T-helper 2 cell treated with Interferon-gamma antibody and Interleukin-4, amounts not matched to agents 5 μg/mL and 100 μg/mL, for 36 hours (primary cell): ENCODE measurements at regions not wholly inside any gene's neighbourhood (a gene's known extent, or its start where the extent isn't known, plus 50 kb on each side); places are given as distances from the start of the nearest gene placed in this dataset.
"Not testable (repeated sequence)": the region's sequence is repeated elsewhere in the genome, so short reads cannot be mapped to it uniquely, and the experiment has no call there.

Source experiments
- DNase-seq: peaks from one replicate; pipeline ENCODE4 v3.0.0; 2021; ENCODE audit warnings: low spot score
- H3K27ac Mint-ChIP-seq: one replicate; pipeline ENCODE4 v1.8.0; 2021; ENCODE audit warnings: mild to moderate bottlenecking, mixed read lengths
- H3K27me3 Mint-ChIP-seq: one replicate; pipeline ENCODE4 v1.8.0; 2021; ENCODE audit warnings: low read depth, mixed read lengths
- H3K36me3 Mint-ChIP-seq: one replicate; pipeline ENCODE4 v1.8.0; 2021; ENCODE audit warnings: low read depth, mixed read lengths
- H3K4me1 Mint-ChIP-seq: one replicate; pipeline ENCODE4 v1.8.0; 2021; ENCODE audit warnings: low read depth, mixed read lengths
- H3K4me3 Mint-ChIP-seq: one replicate; pipeline ENCODE4 v1.8.0; 2022; ENCODE audit warnings: mild to moderate bottlenecking, moderate library complexity, mixed read lengths
- H3K9me3 Mint-ChIP-seq: one replicate; pipeline ENCODE4 v1.8.0; 2021; ENCODE audit warnings: mixed read lengths

DNA sequence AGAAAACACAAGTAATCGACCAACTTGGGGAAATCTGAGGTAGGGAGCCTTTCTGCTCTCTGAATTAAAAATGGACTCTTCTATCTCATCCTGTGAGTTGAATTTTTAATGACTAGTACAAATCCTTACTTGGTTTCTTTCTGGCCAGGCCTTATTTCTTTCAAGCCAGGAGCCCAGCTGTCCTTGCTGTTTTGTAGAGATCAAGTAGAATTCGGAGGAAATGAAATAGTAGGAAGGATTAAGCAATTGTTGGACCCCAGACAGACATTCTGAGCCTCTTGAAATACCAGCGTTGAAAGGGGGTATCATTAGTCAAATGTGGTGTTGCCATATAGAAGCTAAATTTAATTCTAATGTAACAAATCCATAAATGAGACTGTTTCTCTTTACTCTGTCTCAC, 53.7 kb upstream of the SMIM15 start:
- no peaks in the 10 kb centered on the region for H3K9me3 Mint-ChIP-seq
- peaks cover 9% of the 10 kb centered on the region for H3K27me3 Mint-ChIP-seq
- H3K27ac Mint-ChIP-seq: no peak overlapping the region
- no peak overlapping the region for H3K4me3 Mint-ChIP-seq
- H3K36me3 Mint-ChIP-seq: no peaks in the 10 kb centered on the region
- no peaks in the 10 kb centered on the region for H3K4me1 Mint-ChIP-seq
- DNase-seq: no peak

DNA sequence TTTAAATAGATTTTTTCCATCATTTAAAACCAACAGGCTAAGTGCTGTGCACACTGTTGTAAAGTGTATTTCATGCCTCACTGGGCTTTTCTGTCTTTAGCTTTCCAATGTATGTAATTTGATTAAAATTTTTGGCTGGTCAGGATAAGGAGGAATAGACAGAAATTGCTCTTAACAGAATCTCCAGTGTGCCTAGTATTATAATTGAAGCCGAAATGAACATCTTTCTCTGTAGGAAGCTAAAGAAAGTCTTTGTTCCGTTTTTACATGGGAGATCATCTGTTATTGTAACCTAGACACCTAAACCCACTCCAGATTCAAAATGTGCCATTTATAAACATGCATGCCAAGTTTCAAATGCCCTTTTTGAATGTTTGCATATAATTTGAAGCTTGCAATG, 54.5 kb upstream of the SMIM15 start:
- no peaks in the 10 kb centered on the region for H3K9me3 Mint-ChIP-seq
- no peaks in the 10 kb centered on the region for H3K4me1 Mint-ChIP-seq
- H3K4me3 Mint-ChIP-seq: no peak overlapping the region
- H3K27ac Mint-ChIP-seq: no peak overlapping the region
- H3K27me3 Mint-ChIP-seq: peaks cover 9% of the 10 kb centered on the region
- no peak for DNase-seq
- H3K36me3 Mint-ChIP-seq: no peaks in the 10 kb centered on the region

DNA sequence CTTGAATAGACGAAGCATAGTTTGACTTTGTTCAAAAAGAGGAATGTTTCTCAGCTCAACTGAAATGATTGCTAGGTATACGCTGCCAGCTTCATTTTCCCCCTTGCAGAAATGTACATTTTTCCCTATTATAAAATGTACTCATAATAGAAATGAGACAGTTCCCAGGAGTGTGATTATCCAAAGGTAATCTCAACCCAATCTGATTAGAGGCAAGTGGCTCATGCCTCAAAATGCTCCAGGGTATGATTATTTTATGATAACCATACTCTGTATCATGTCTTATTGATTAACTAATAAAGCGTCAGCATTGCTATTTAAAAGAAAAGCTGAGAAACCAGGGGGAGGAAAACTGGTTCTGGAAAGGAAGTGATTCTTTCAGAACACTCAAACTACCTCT, 54.9 kb upstream of the SMIM15 start:
- H3K4me1 Mint-ChIP-seq: no peaks in the 10 kb centered on the region
- no peak for DNase-seq
- H3K9me3 Mint-ChIP-seq: no peaks in the 10 kb centered on the region
- no peak overlapping the region for H3K4me3 Mint-ChIP-seq
- H3K27me3 Mint-ChIP-seq: peaks cover 9% of the 10 kb centered on the region
- no peak overlapping the region for H3K27ac Mint-ChIP-seq
- no peaks in the 10 kb centered on the region for H3K36me3 Mint-ChIP-seq

DNA sequence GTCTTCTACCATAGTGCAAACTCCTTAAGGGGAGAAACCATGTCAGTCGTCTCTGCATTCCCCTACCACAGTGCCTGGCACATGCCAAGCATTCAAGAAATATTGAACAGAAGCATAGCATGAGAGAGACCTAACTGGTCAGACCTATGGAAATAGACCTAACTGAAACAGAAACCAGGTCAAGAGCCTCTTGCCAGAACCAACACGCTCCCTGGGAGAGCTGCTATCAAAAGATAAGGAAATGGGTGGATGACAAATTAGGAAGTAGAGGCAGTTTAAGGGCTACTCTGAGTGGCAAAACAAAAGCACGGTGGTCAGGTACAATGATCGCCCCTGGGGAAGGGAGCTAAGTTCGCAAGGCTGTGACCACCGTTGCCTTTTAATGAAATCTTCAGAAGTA, 66.0 kb upstream of the SMIM15 start:
- Mint-ChIP-seq H3K27ac (no peak overlapping the region), H3K36me3 (no peaks in the 10 kb centered on the region), H3K4me3 (no peak overlapping the region), H3K9me3 (no peaks in the 10 kb centered on the region), H3K4me1 (peaks cover 4% of the 10 kb centered on the region), H3K27me3 (no peaks in the 10 kb centered on the region)
- no peak for DNase-seq

DNA sequence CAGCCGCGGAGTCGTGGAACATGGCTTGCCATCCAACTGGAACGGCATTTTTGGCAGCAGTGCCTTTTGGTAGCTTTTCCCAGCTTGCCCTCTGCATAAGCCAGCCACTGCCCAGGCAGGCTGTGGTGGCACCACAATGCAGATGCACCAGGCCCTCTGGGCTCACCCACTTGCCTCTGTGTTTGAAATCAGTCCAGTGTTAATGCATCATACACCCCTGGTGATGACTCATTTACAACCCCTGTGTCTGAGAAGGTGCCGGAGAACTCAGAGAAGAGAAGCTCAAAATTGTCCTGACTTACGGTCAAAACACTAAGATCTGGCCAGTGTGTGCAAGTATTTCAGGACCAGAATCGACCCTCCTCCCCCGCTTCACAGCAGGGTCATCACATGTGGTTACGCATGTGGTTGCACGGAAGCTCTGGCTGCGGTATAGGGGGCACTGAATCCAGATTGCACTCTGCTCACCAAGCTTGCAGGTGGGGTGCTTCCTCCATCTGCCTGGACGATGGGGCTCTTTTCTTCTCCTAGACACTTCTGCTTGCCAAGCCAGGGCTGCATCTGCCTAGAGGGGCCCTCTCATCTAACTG, 66.5 kb upstream of the SMIM15 start:
- no peaks in the 10 kb centered on the region for H3K36me3 Mint-ChIP-seq
- no peak for DNase-seq
- peaks cover 4% of the 10 kb centered on the region for H3K4me1 Mint-ChIP-seq
- H3K4me3 Mint-ChIP-seq: no peak overlapping the region
- no peaks in the 10 kb centered on the region for H3K9me3 Mint-ChIP-seq
- H3K27ac Mint-ChIP-seq: no peak overlapping the region
- no peaks in the 10 kb centered on the region for H3K27me3 Mint-ChIP-seq

DNA sequence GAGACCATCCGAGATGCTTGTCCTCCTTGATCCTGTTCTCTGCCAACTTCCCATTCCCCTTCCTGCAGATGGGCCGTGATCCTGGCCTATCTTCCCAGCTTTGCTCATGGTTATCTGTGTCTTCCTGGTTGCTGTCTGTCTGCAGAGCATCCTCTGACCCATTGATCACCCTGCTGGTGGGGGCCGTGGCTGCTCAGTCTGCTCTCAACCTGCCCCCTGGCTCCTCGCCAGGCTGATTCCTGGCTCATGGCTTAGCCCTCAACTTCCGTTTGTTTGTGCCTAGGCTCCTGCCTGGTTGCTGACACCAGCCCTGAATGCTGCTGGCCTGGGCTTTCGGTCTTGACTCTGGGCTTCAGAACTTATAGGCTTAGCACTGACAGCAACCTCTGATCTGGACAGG, 67.1 kb upstream of the SMIM15 start:
- no peak for DNase-seq
- no peak overlapping the region for H3K4me3 Mint-ChIP-seq
- H3K27ac Mint-ChIP-seq: no peak overlapping the region
- H3K9me3 Mint-ChIP-seq: no peaks in the 10 kb centered on the region
- H3K27me3 Mint-ChIP-seq: no peaks in the 10 kb centered on the region
- H3K4me1 Mint-ChIP-seq: peaks cover 4% of the 10 kb centered on the region
- no peaks in the 10 kb centered on the region for H3K36me3 Mint-ChIP-seq

DNA sequence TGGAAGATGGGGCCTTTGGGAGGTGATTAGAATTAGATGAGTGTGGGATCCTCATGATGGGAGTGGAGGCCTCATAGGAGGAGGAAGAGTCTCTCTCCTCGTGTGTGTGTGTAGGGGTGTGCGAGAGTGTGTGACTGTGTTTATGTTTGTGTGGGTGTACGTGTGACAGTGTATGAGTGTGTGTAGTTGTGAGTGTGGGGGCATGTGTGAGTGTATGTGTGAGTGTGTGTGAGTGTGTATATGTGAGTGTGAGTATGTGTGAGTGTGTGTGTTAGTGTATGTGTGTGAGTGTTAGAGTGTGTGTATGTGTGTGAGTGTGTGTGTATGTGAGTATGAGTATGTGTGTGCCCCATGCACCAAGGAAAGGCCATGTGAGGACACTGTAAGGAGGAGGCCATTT, 68.2 kb upstream of the SMIM15 start:
- Mint-ChIP-seq H3K36me3 (no peaks in the 10 kb centered on the region), H3K4me1 (peaks cover 4% of the 10 kb centered on the region), H3K27me3 (no peaks in the 10 kb centered on the region), H3K9me3 (no peaks in the 10 kb centered on the region), H3K4me3 (no peak overlapping the region), H3K27ac (no peak overlapping the region)
- DNase-seq: no peak

DNA sequence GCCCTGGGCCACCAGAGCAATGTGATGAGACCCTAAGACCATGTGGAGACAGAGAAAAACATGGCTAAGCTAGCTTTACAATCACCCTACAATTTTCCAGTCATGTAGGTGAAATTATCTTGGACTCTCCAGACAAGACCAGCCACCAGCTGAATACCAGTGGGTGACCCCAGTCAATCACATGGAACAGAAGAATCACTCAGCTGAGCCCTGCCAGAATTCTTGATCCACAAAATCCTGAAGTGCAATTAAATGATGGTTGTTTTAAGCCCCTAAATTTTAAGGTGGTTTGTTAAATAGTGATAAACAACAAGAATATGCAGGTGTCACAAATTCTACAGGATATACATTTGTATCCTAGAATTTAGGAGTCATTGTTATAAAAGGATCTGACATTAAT, 69.5 kb upstream of the SMIM15 start:
- no peaks in the 10 kb centered on the region for H3K27me3 Mint-ChIP-seq
- H3K4me3 Mint-ChIP-seq: no peak overlapping the region
- no peak overlapping the region for H3K27ac Mint-ChIP-seq
- H3K36me3 Mint-ChIP-seq: no peaks in the 10 kb centered on the region
- no peak for DNase-seq
- no peaks in the 10 kb centered on the region for H3K9me3 Mint-ChIP-seq
- peaks cover 4% of the 10 kb centered on the region for H3K4me1 Mint-ChIP-seq

DNA sequence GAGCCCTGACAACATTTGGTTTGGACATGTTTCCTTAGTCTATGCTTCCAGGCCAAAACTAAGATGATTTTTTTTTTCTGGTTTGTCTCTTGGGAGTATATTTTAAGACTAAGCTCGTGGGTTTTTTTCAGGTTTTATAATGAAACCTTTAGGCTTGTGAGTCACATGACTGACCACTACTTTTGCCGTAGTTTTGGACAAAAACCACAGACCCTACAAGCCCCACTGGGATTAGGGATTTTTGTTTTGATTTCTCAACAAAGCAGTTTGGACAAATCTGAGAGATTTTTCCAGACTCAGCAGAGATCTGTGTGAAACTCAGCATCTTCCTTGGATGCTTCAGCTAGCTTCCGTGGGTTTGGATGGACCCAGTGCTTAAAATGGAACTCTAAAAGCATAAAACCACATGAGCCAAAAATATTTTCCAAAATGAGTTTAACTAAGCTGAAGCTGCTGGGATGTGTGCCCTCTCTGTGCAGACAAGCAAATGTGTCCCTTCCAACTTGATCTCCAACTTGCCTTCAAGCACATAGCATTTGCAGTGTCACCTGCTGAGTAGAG, 70.3 kb upstream of the SMIM15 start:
- no peak overlapping the region for H3K4me3 Mint-ChIP-seq
- no peaks in the 10 kb centered on the region for H3K27me3 Mint-ChIP-seq
- H3K36me3 Mint-ChIP-seq: no peaks in the 10 kb centered on the region
- DNase-seq: no peak
- H3K4me1 Mint-ChIP-seq: peaks cover 4% of the 10 kb centered on the region
- H3K27ac Mint-ChIP-seq: no peak overlapping the region
- H3K9me3 Mint-ChIP-seq: no peaks in the 10 kb centered on the region

DNA sequence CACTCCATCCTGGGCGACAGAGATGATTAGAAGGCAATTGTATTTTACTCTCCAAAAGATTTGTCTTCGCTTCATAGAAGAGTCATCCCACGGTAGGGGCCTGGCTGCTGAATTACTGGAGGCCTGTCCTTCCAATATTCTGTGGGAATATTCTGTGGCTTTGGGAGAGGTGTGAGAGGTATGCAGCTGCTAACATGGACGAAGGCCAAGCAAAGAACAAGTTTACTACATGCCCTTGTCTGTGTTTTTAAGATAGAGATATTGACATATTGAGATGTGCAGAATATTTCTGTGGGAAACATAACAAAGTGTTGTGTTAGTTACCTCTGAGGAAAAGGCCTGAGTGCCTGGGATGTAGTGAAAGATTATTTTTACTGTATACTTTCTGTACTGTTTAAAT, 71.8 kb upstream of the SMIM15 start:
- no peaks in the 10 kb centered on the region for H3K27me3 Mint-ChIP-seq
- no peak for DNase-seq
- no peak overlapping the region for H3K4me3 Mint-ChIP-seq
- peaks cover 2% of the 10 kb centered on the region for H3K4me1 Mint-ChIP-seq
- H3K27ac Mint-ChIP-seq: no peak overlapping the region
- peaks cover 2% of the 10 kb centered on the region for H3K9me3 Mint-ChIP-seq
- H3K36me3 Mint-ChIP-seq: no peaks in the 10 kb centered on the region

DNA sequence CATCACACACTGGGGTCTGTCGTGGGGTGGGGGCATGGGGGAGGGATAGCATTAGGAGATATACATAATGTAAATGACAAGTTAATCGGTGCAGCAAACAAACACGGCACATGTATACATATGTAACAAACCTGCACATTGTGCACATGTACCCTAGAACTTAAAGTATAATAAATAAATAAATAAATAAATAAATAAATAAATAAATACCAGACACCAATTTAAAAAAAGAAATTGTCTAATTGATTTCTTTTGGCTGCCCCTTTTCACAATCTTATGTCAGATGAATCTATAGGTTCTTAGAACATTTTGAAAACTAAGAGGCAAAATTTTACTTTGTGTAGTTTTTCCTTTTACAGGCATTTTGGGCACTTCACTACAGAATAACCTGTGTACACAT, 74.4 kb upstream of the SMIM15 start:
- not testable (repeated sequence) for H3K9me3 Mint-ChIP-seq, H3K27me3 Mint-ChIP-seq, H3K4me3 Mint-ChIP-seq, H3K36me3 Mint-ChIP-seq, DNase-seq, H3K27ac Mint-ChIP-seq, H3K4me1 Mint-ChIP-seq

DNA sequence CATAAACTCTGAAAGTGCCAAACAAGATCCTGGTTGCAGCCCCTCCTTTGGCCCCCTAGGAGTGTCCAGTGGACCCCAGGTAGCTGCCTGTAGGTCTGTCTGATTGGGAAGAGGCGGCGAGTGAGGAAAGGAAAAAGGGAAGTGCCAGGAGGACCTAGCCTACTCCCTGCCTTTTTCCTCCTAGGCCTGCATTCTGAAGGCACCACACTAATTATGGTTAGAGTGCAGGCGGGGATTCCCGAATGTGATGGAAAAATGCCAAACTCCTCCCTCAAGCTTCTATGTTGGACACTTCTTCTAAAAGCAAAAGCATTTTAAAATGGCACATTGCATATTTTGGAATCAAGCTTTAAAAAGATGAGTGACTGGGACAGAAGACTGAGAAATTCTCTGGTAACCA, 83.2 kb upstream of the SMIM15 start:
- no peaks in the 10 kb centered on the region for H3K4me1 Mint-ChIP-seq
- no peak overlapping the region for H3K27ac Mint-ChIP-seq
- no peak overlapping the region for H3K4me3 Mint-ChIP-seq
- peaks cover 2% of the 10 kb centered on the region for H3K36me3 Mint-ChIP-seq
- peaks cover 5% of the 10 kb centered on the region for H3K27me3 Mint-ChIP-seq
- no peak for DNase-seq
- H3K9me3 Mint-ChIP-seq: no peaks in the 10 kb centered on the region

DNA sequence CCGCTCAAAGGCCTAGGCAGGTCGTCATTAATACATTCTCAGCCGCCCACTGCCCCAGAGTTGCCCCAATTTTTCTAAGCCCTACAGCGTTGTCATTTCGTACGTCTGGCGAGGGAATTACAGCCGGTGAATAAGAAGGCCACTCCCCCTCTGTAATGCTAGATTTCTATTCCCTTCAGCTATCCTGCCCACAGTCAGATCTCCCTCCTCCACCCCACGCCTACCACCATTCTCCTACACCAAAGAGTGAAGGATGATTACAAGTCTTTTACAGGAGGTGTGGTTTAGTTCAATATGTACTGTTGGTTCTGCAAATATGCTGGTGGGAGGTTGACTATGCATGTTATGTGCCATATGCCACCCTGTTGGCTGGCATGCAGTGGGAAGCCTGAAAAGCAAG, 83.7 kb upstream of the SMIM15 start:
- Mint-ChIP-seq H3K27me3 (peaks cover 6% of the 10 kb centered on the region), H3K4me3 (no peak overlapping the region), H3K4me1 (no peaks in the 10 kb centered on the region), H3K27ac (no peak overlapping the region), H3K9me3 (no peaks in the 10 kb centered on the region), H3K36me3 (peaks cover 2% of the 10 kb centered on the region)
- no peak for DNase-seq

DNA sequence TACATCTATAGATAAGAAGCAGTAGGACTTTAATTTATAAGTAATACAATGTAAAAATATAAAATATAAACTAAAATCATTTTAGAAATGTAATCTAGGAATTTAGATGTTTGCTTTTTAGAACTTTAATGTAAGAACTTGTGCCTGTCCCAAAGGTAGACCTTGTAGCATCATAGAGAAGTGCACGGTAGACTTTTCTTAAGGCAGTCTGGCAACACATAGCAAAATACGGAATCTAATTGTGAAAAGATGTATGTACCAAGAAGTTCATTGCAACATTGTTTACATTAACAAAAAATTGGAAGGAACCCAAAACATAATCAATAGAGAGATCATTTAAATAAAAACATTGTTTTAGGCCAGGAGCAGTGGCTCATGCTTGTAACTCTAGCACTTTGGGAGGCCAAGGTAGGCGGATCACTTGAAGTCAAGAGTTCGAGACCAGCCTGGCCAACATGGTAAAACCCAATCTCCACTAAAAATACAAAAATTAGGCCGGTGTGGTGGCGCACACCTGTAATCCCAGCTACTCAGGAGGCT, 84.6 kb upstream of the SMIM15 start:
- no peak overlapping the region for H3K27ac Mint-ChIP-seq
- no peak overlapping the region for H3K4me3 Mint-ChIP-seq
- H3K27me3 Mint-ChIP-seq: peaks cover 6% of the 10 kb centered on the region
- H3K36me3 Mint-ChIP-seq: peaks cover 2% of the 10 kb centered on the region
- H3K9me3 Mint-ChIP-seq: no peaks in the 10 kb centered on the region
- DNase-seq: no peak
- H3K4me1 Mint-ChIP-seq: no peaks in the 10 kb centered on the region
